ENCODE measurements at regions not wholly inside any gene's neighbourhood (a gene's known extent, or its start where the extent isn't known, plus 50 kb on each side); places are given as distances from the start of the nearest gene placed in this dataset.
"Not testable (repeated sequence)": the region's sequence is repeated elsewhere in the genome, so short reads cannot be mapped to it uniquely, and the experiment has no call there.

- DNase-seq, result no peak
These were observed 618.5 kb downstream of the C6orf118 start for GRCh38 chr6:164690702-164691500.

- DNase-seq, result no peak
These were observed 619.2 kb downstream of the C6orf118 start for GRCh38 chr6:164690241-164690640.

- no peak for DNase-seq
These were observed 644.1 kb downstream of the C6orf118 start for GRCh38 chr6:164665328-164665727.

GRCh38 chr6:164663634-164664033 is 645.8 kb downstream of the C6orf118 start:
- no peak for DNase-seq

GRCh38 chr6:164661716-164662115 is 647.7 kb downstream of the C6orf118 start:
- DNase-seq, result no peak

GRCh38 chr6:164660781-164661180 is 648.6 kb downstream of the C6orf118 start:
- DNase-seq, result no peak

GRCh38 chr6:164640956-164641355 is 668.4 kb downstream of the C6orf118 start:
- DNase-seq, result no peak

GRCh38 chr6:164628302-164628931 is 681.0 kb downstream of the C6orf118 start:
- DNase-seq, result no peak

- no peak for DNase-seq
These were observed 692.4 kb downstream of the C6orf118 start for GRCh38 chr6:164616917-164617524.

- DNase-seq, result no peak
These were observed 696.7 kb downstream of the C6orf118 start for GRCh38 chr6:164612751-164613150.

GRCh38 chr6:164610859-164611258 is 698.5 kb downstream of the C6orf118 start:
- DNase-seq, result not testable (repeated sequence)

GRCh38 chr6:164602415-164602814 is 707.0 kb downstream of the C6orf118 start:
- DNase-seq, result not testable (repeated sequence)

- no peak for DNase-seq
These were observed 727.8 kb downstream of the C6orf118 start for GRCh38 chr6:164581563-164581962.

GRCh38 chr6:164579035-164579434 is 730.4 kb downstream of the C6orf118 start:
- DNase-seq, result no peak

- no peak for DNase-seq
These were observed 730.8 kb downstream of the C6orf118 start for GRCh38 chr6:164578616-164579015.

- DNase-seq, result no peak
These were observed 738.6 kb downstream of the C6orf118 start for GRCh38 chr6:164570801-164571200.

- no peak for DNase-seq
These were observed 739.9 kb downstream of the C6orf118 start for GRCh38 chr6:164569509-164569908.

- no peak for DNase-seq
These were observed 745.5 kb downstream of the C6orf118 start for GRCh38 chr6:164563924-164564323.

- DNase-seq, result no peak
These were observed 747.7 kb downstream of the C6orf118 start for GRCh38 chr6:164561656-164562055.

GRCh38 chr6:164554700-164555476 is 754.5 kb downstream of the C6orf118 start:
- DNase-seq, result no peak

GRCh38 chr6:164554226-164554625 is 755.2 kb downstream of the C6orf118 start:
- DNase-seq, result no peak

- DNase-seq, result no peak
These were observed 757.7 kb downstream of the C6orf118 start for GRCh38 chr6:164551706-164552105.

- no peak for DNase-seq
These were observed 762.3 kb downstream of the C6orf118 start for GRCh38 chr6:164547076-164547475.
